ELR (cell line): ENCODE measurements at regions not wholly inside any gene's neighbourhood (a gene's known extent, or its start where the extent isn't known, plus 50 kb on each side); places are given as distances from the start of the nearest gene placed in this dataset.
"Not testable (repeated sequence)": the region's sequence is repeated elsewhere in the genome, so short reads cannot be mapped to it uniquely, and the experiment has no call there.

Source experiments
- DNase-seq: peaks from one replicate; pipeline ENCODE4 v3.0.0-alpha.2; 2015; ENCODE audit warnings: low read depth

GRCh38 chr4:28225050-28225449, 1364.4 kb downstream of the STIM2 start:
- DNase-seq, result peak; percentile 57

GRCh38 chr4:28225689-28226353, 1365.2 kb downstream of the STIM2 start:
- DNase-seq, result peak; percentile 28

- DNase-seq, result peak; percentile 3
Measured at GRCh38 chr4:28226962-28227361, 1366.3 kb downstream of the STIM2 start.

GRCh38 chr4:28227764-28228163, 1367.1 kb downstream of the STIM2 start:
- no peak for DNase-seq

GRCh38 chr4:28228561-28229491, 1368.2 kb downstream of the STIM2 start:
- DNase-seq, result peak; percentile 50

- DNase-seq, result no peak
Measured at GRCh38 chr4:28232376-28232775, 1371.7 kb downstream of the STIM2 start.

- no peak for DNase-seq
Measured at GRCh38 chr4:28232951-28233350, 1372.3 kb downstream of the STIM2 start.

GRCh38 chr4:28233724-28234123, 1373.1 kb downstream of the STIM2 start:
- DNase-seq, result no peak

- DNase-seq, result no peak
Measured at GRCh38 chr4:28238876-28239275, 1378.2 kb downstream of the STIM2 start.

- DNase-seq, result peak; percentile 40
Measured at GRCh38 chr4:28241021-28241420, 1380.4 kb downstream of the STIM2 start.

- no peak for DNase-seq
Measured at GRCh38 chr4:28247805-28248204, 1387.2 kb downstream of the STIM2 start.

GRCh38 chr4:28248269-28248668, 1387.6 kb downstream of the STIM2 start:
- no peak for DNase-seq

GRCh38 chr4:28250646-28251045, 1390.0 kb downstream of the STIM2 start:
- no peak for DNase-seq

- no peak for DNase-seq
Measured at GRCh38 chr4:28251831-28252230, 1391.2 kb downstream of the STIM2 start.

GRCh38 chr4:28254003-28254402, 1393.4 kb downstream of the STIM2 start:
- no peak for DNase-seq

- no peak for DNase-seq
Measured at GRCh38 chr4:28256295-28256694, 1395.7 kb downstream of the STIM2 start.

- no peak for DNase-seq
Measured at GRCh38 chr4:28259951-28260350, 1399.3 kb downstream of the STIM2 start.

- peak; percentile 34 for DNase-seq
Measured at GRCh38 chr4:28267166-28267565, 1406.5 kb downstream of the STIM2 start.

- no peak for DNase-seq
Measured at GRCh38 chr4:28269426-28269825, 1408.8 kb downstream of the STIM2 start.

- no peak for DNase-seq
Measured at GRCh38 chr4:28277931-28278330, 1417.3 kb downstream of the STIM2 start.

- no peak for DNase-seq
Measured at GRCh38 chr4:28278676-28279075, 1418.0 kb downstream of the STIM2 start.

- no peak for DNase-seq
Measured at GRCh38 chr4:28279249-28279648, 1418.6 kb downstream of the STIM2 start.

GRCh38 chr4:28286266-28286665, 1425.6 kb downstream of the STIM2 start:
- DNase-seq, result not testable (repeated sequence)
